ENCODE measurements at regions not wholly inside any gene's neighbourhood (a gene's known extent, or its start where the extent isn't known, plus 50 kb on each side); places are given as distances from the start of the nearest gene placed in this dataset.

GRCh38 chr4:32158961-32159360 is 1438.8 kb downstream of the PCDH7 start:
- no peak for DNase-seq (ENCODE audit: low spot score)

GRCh38 chr4:32161392-32161791 is 1441.2 kb downstream of the PCDH7 start:
- no peak for DNase-seq (ENCODE audit: low spot score)

GRCh38 chr4:32163125-32163524 is 1443.0 kb downstream of the PCDH7 start:
- DNase-seq (ENCODE audit: low spot score) = no peak

- DNase-seq (ENCODE audit: low spot score) = no peak
These were observed 1449.7 kb downstream of the PCDH7 start for GRCh38 chr4:32169841-32170240.

- DNase-seq (ENCODE audit: low spot score) = no peak
These were observed 1451.9 kb downstream of the PCDH7 start for GRCh38 chr4:32172086-32172485.

- DNase-seq (ENCODE audit: low spot score) = no peak
These were observed 1452.6 kb downstream of the PCDH7 start for GRCh38 chr4:32172761-32173160.

- DNase-seq (ENCODE audit: low spot score) = no peak
These were observed 1459.9 kb downstream of the PCDH7 start for GRCh38 chr4:32180086-32180485.

- no peak for DNase-seq (ENCODE audit: low spot score)
These were observed 1464.0 kb downstream of the PCDH7 start for GRCh38 chr4:32184186-32184585.

GRCh38 chr4:32189130-32189529 is 1469.0 kb downstream of the PCDH7 start:
- DNase-seq (ENCODE audit: low spot score) = no peak

- no peak for DNase-seq (ENCODE audit: low spot score)
These were observed 1469.6 kb downstream of the PCDH7 start for GRCh38 chr4:32189788-32190187.

GRCh38 chr4:32191961-32192360 is 1471.8 kb downstream of the PCDH7 start:
- no peak for DNase-seq (ENCODE audit: low spot score)

- DNase-seq (ENCODE audit: low spot score) = no peak
These were observed 1472.2 kb downstream of the PCDH7 start for GRCh38 chr4:32192363-32192762.

GRCh38 chr4:32192991-32193390 is 1472.8 kb downstream of the PCDH7 start:
- no peak for DNase-seq (ENCODE audit: low spot score)

- DNase-seq (ENCODE audit: low spot score) = no peak
These were observed 1477.0 kb downstream of the PCDH7 start for GRCh38 chr4:32196950-32197688.

GRCh38 chr4:32199639-32200038 is 1479.5 kb downstream of the PCDH7 start:
- DNase-seq (ENCODE audit: low spot score) = no peak

GRCh38 chr4:32203340-32203739 is 1483.2 kb downstream of the PCDH7 start:
- DNase-seq (ENCODE audit: low spot score) = no peak

GRCh38 chr4:32206756-32207155 is 1486.6 kb downstream of the PCDH7 start:
- DNase-seq (ENCODE audit: low spot score) = no peak

GRCh38 chr4:32207456-32207855 is 1487.3 kb downstream of the PCDH7 start:
- DNase-seq (ENCODE audit: low spot score) = no peak

- DNase-seq (ENCODE audit: low spot score) = no peak
These were observed 1495.1 kb downstream of the PCDH7 start for GRCh38 chr4:32215277-32215676.

GRCh38 chr4:32216502-32216901 is 1496.3 kb downstream of the PCDH7 start:
- DNase-seq (ENCODE audit: low spot score) = no peak

- no peak for DNase-seq (ENCODE audit: low spot score)
These were observed 1499.3 kb downstream of the PCDH7 start for GRCh38 chr4:32219306-32220075.

- no peak for DNase-seq (ENCODE audit: low spot score)
These were observed 1506.0 kb downstream of the PCDH7 start for GRCh38 chr4:32226204-32226603.

- DNase-seq (ENCODE audit: low spot score) = no peak
These were observed 1506.6 kb downstream of the PCDH7 start for GRCh38 chr4:32226733-32227132.

- no peak for DNase-seq (ENCODE audit: low spot score)
These were observed 1523.8 kb downstream of the PCDH7 start for GRCh38 chr4:32243926-32244325.
